ENCODE measurements at regions not wholly inside any gene's neighbourhood (a gene's known extent, or its start where the extent isn't known, plus 50 kb on each side); places are given as distances from the start of the nearest gene placed in this dataset.
A peak's percentile ranks its signal among the peaks of the same experiment; 100 is the strongest.

- Mint-ChIP-seq H3K27me3 (ENCODE audit: low read depth) (no peaks in the 10 kb centered on the region), H3K9me3 (no peaks in the 10 kb centered on the region), H3K4me1 (ENCODE audit: low read depth) (peaks cover 1% of the 10 kb centered on the region), H3K4me3 (ENCODE audit: low read depth) (no peak overlapping the region), H3K36me3 (ENCODE audit: low read depth) (no peaks in the 10 kb centered on the region), H3K27ac (no peak overlapping the region)
- intact Hi-C loops (cut with micrococcal nuclease) = no loop called here
- no peak for DNase-seq (ENCODE audit: low spot score)
These were observed 529.6 kb downstream of the SHQ1 start for GRCh38 chr3:72318504-72319193.

DNA sequence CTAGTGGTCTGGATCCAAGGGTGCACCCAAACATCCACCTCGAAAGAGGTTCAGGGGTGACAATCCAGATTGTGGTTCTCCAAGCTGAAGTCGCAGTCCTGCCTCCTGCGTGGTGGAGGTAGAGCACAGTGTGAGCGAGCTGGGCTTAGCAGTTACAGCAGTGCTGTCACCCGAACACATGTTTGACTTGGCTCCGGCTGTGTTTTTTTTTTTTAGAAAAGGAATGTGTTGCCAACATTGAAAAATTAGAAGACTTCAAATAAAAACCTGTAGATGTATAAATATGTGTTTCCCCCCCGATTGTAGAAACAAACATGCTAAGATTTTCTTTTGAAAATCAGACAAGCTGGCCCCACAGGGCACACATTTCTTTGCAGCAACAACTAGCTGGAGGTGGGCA is 530.8 kb downstream of the SHQ1 start:
- H3K27me3 Mint-ChIP-seq (ENCODE audit: low read depth) = no peaks in the 10 kb centered on the region
- H3K4me3 Mint-ChIP-seq (ENCODE audit: low read depth) = no peak overlapping the region
- intact Hi-C loops (cut with micrococcal nuclease) = no loop called here
- no peaks in the 10 kb centered on the region for H3K36me3 Mint-ChIP-seq (ENCODE audit: low read depth)
- DNase-seq (ENCODE audit: low spot score) = no peak
- no peak overlapping the region for H3K27ac Mint-ChIP-seq
- H3K9me3 Mint-ChIP-seq = no peaks in the 10 kb centered on the region
- H3K4me1 Mint-ChIP-seq (ENCODE audit: low read depth) = peaks cover 1% of the 10 kb centered on the region

DNA sequence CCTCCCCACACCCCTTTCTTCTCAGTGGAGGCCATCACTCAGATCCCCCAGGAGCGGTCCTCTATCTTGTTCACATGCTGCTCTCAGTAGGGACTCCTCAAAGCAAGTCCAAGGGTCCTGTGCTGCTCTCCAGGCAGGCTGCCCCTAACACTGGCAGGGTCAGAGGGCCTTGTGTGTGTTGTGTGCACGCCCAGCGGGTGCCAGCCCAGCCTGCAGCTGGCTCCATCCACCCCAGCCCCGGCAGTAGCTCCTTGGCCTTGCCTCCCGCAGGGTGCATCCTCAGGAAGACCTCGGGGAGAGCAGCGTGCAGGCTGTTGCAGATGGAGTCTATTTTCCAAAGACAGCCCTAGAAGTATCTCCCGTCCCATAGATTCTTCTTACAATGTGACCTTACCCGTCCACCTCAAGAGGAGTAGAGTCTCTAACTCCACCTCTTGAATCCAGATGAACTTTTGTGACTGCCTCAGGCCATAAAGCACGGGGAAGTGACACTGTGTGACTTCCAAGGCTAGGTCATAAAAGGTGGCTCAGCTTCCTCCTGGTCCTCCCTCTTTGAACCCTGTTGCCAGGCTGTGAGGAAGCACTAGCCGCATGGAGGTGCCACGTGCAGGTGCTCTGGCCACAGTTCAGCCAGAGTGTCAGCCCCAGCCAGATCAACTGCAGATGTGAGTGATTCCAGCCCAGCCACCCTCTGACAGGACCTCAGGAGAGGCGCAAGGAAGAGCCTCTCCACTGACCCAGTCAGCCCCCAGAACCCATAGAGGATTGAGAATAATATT is 531.6 kb downstream of the SHQ1 start:
- intact Hi-C loops (cut with micrococcal nuclease) = no loop called here
- H3K9me3 Mint-ChIP-seq = no peaks in the 10 kb centered on the region
- H3K4me1 Mint-ChIP-seq (ENCODE audit: low read depth) = peaks cover 4% of the 10 kb centered on the region
- no peak for DNase-seq (ENCODE audit: low spot score)
- no peaks in the 10 kb centered on the region for H3K27me3 Mint-ChIP-seq (ENCODE audit: low read depth)
- H3K27ac Mint-ChIP-seq = no peak overlapping the region
- H3K36me3 Mint-ChIP-seq (ENCODE audit: low read depth) = no peaks in the 10 kb centered on the region
- H3K4me3 Mint-ChIP-seq (ENCODE audit: low read depth) = no peak overlapping the region

DNA sequence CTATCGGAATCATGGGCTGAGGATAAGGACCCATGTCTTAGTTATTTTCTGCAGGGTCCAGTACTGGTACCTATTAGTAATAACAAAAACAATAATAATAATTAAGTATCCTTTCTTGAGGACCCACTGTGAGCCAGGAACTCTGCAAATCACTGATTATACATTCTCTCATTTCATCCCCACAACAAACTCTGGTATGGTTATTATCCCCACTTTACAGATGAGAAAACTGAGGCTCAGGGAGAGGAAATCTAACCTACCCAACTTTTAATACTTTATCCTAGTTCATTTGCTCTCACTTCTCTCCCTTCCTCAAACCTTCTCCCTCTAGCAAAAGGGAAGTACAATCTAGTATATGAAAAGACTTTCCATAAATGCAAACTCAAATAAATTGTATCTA is 528.4 kb upstream of the PROK2 start:
- Mint-ChIP-seq H3K4me3 (ENCODE audit: low read depth) (no peak overlapping the region), H3K27me3 (ENCODE audit: low read depth) (no peaks in the 10 kb centered on the region), H3K4me1 (ENCODE audit: low read depth) (peaks cover 17% of the 10 kb centered on the region), H3K27ac (no peak overlapping the region), H3K36me3 (ENCODE audit: low read depth) (no peaks in the 10 kb centered on the region), H3K9me3 (no peaks in the 10 kb centered on the region)
- intact Hi-C loops (cut with micrococcal nuclease) = no loop called here
- no peak for DNase-seq (ENCODE audit: low spot score)

- intact Hi-C loops (cut with micrococcal nuclease) = no loop called here
- Mint-ChIP-seq H3K27ac (no peak overlapping the region), H3K27me3 (ENCODE audit: low read depth) (no peaks in the 10 kb centered on the region), H3K4me1 (ENCODE audit: low read depth) (peaks cover 17% of the 10 kb centered on the region), H3K36me3 (ENCODE audit: low read depth) (no peaks in the 10 kb centered on the region), H3K9me3 (no peaks in the 10 kb centered on the region), H3K4me3 (ENCODE audit: low read depth) (no peak overlapping the region)
- no peak for DNase-seq (ENCODE audit: low spot score)
These were observed 527.4 kb upstream of the PROK2 start for GRCh38 chr3:72312339-72312738.

DNA sequence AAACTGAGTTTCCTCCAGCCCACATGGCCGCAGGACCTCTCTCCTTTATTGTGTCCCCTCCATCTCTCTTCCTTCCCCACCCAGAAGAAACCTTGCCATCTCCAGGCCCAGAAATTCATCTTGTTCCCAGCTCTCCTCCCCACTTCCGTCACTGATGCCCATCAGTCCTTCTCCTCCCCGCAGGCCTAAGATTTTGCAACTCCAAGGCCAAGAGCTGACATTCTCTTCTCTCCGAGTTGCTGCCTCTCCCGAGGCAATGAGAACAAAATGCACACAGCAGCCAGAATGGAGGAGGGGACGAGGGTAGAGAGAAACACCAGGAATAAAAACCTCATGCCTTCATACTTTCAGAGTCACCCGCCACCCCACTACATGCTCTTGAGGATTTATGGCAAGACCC is 526.5 kb upstream of the PROK2 start:
- Mint-ChIP-seq H3K4me1 (ENCODE audit: low read depth) (peaks cover 17% of the 10 kb centered on the region), H3K9me3 (no peaks in the 10 kb centered on the region), H3K4me3 (ENCODE audit: low read depth) (peak overlapping the region; percentile 3), H3K36me3 (ENCODE audit: low read depth) (no peaks in the 10 kb centered on the region), H3K27ac (peak overlapping the region; percentile 56), H3K27me3 (ENCODE audit: low read depth) (no peaks in the 10 kb centered on the region)
- intact Hi-C loops (cut with micrococcal nuclease) = no loop called here
- DNase-seq (ENCODE audit: low spot score) = no peak

DNA sequence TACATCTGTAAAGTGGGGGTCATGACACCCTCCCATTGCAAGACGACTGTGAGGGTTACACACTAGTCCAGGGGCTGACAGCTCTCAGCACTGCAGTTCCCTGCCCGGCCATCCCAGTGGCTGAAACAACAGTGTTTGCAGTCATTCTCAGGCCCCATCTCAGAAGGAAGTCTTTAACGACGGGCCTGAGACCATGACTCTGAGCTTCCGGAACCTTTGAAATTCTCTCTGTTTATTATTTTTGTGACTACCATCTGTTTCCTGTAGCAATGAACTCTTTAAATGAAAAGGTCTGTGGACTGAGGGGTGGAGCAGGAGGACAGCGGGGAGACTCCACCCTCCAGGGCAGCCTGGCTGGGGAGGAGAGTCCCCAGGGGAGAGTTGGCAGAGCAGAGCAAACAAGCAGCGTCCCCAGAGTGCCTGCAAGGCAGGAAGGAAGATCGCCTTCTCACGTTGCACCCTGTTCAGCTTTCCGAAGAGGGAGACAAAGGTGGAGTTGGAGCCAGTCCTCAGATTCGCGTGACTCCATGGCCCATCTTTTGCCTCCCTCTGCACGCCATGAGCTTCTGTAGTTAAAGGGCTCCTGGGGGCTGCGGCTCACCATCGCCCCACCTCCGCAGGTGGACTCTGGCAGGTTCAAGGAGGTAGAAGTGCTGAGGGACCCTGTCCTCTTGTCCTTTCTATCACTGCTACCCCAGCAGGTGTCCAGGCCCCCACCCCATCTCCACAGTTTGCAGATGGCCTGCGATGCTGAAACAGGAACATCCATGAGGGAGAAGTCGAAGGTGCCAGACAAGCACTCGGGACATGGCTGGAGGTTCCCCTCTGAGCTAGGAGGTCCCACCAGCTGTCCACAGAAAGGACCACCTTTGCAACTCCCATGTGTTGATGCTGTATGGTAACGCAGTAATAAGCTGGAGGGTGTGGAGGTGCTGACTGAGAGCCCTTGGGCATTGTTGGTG is 525.8 kb upstream of the PROK2 start:
- no peaks in the 10 kb centered on the region for H3K27me3 Mint-ChIP-seq (ENCODE audit: low read depth)
- H3K4me1 Mint-ChIP-seq (ENCODE audit: low read depth) = peaks cover 17% of the 10 kb centered on the region
- DNase-seq (ENCODE audit: low spot score) = no peak
- H3K27ac Mint-ChIP-seq = peak overlapping the region; percentile 78
- no peaks in the 10 kb centered on the region for H3K9me3 Mint-ChIP-seq
- H3K36me3 Mint-ChIP-seq (ENCODE audit: low read depth) = no peaks in the 10 kb centered on the region
- intact Hi-C loops (cut with micrococcal nuclease) = no loop called here
- peak overlapping the region; percentile 60 for H3K4me3 Mint-ChIP-seq (ENCODE audit: low read depth)

GRCh38 chr3:72309661-72310418 is 524.9 kb upstream of the PROK2 start:
- Mint-ChIP-seq H3K9me3 (no peaks in the 10 kb centered on the region), H3K4me3 (ENCODE audit: low read depth) (no peak overlapping the region), H3K27me3 (ENCODE audit: low read depth) (peaks cover 5% of the 10 kb centered on the region), H3K36me3 (ENCODE audit: low read depth) (no peaks in the 10 kb centered on the region), H3K4me1 (ENCODE audit: low read depth) (peaks cover 17% of the 10 kb centered on the region), H3K27ac (peak overlapping the region; percentile 78)
- DNase-seq (ENCODE audit: low spot score) = no peak
- intact Hi-C loops (cut with micrococcal nuclease) = no loop called here

DNA sequence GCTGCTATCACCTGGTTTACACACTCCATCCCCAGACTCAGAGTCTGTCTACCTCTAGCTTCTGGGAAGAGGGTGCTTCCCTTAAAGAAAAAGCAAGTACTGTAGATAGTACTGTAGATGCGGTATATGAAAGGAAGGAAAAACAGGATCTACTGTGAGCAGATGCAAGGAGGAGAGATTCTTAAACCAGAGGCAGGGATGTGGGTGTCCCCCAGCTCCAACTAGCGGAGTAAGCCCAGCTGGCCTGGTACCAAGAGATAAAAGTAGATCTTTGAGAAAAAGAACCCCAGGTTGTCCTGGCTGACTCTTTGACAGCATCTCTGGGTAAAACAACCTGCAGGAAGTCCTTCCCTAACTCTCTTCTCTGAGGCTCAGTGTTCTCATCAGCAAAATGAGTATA is 523.7 kb upstream of the PROK2 start:
- Mint-ChIP-seq H3K27me3 (ENCODE audit: low read depth) (peaks cover 6% of the 10 kb centered on the region), H3K4me1 (ENCODE audit: low read depth) (peaks cover 17% of the 10 kb centered on the region), H3K27ac (no peak overlapping the region), H3K36me3 (ENCODE audit: low read depth) (no peaks in the 10 kb centered on the region), H3K9me3 (no peaks in the 10 kb centered on the region), H3K4me3 (ENCODE audit: low read depth) (no peak overlapping the region)
- DNase-seq (ENCODE audit: low spot score) = no peak
- intact Hi-C loops (cut with micrococcal nuclease) = no loop called here

DNA sequence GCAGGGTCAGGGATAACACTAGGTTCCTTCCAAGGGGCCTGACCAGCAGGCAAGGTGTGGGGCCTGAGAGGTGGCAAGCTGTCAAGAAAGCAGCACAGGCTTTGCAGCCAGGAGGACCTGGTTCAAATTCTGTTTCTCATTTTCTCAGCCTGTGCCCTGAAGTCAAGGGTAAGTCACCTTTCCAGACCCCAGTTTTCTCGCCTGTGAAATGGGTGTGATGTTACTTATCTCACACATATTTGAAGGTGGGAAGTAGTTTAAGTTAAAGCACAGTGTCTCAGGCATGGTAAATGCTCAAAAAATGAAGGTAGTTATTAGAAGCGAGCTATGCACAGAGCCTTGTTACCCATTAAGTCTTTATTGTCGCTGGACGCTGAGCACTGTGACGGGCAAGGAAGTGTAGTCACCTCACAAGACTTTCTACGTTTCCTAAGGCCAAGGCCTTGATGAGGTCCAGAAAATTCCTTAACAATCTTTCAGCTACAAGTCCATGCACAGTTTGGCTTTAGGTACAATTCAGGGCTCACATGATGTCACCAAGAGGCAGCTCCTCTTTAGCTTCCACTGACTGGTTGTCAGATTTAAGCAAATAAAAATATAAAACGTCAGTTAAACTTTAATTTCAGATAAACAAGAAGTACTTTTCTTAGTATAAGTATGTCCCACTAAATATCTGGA is 522.6 kb upstream of the PROK2 start:
- H3K9me3 Mint-ChIP-seq = no peaks in the 10 kb centered on the region
- peaks cover 17% of the 10 kb centered on the region for H3K4me1 Mint-ChIP-seq (ENCODE audit: low read depth)
- no peak for DNase-seq (ENCODE audit: low spot score)
- peaks cover 6% of the 10 kb centered on the region for H3K27me3 Mint-ChIP-seq (ENCODE audit: low read depth)
- H3K4me3 Mint-ChIP-seq (ENCODE audit: low read depth) = no peak overlapping the region
- intact Hi-C loops (cut with micrococcal nuclease) = no loop called here
- no peaks in the 10 kb centered on the region for H3K36me3 Mint-ChIP-seq (ENCODE audit: low read depth)
- no peak overlapping the region for H3K27ac Mint-ChIP-seq

- Mint-ChIP-seq H3K4me1 (ENCODE audit: low read depth) (peaks cover 15% of the 10 kb centered on the region), H3K36me3 (ENCODE audit: low read depth) (no peaks in the 10 kb centered on the region), H3K27me3 (ENCODE audit: low read depth) (peaks cover 6% of the 10 kb centered on the region), H3K27ac (no peak overlapping the region), H3K4me3 (ENCODE audit: low read depth) (no peak overlapping the region), H3K9me3 (no peaks in the 10 kb centered on the region)
- DNase-seq (ENCODE audit: low spot score) = no peak
- intact Hi-C loops (cut with micrococcal nuclease) = no loop called here
These were observed 521.9 kb upstream of the PROK2 start for GRCh38 chr3:72306800-72307341.

GRCh38 chr3:72303926-72304325 is 519.0 kb upstream of the PROK2 start:
- no peaks in the 10 kb centered on the region for H3K36me3 Mint-ChIP-seq (ENCODE audit: low read depth)
- H3K4me1 Mint-ChIP-seq (ENCODE audit: low read depth) = peaks cover under 1% of the 10 kb centered on the region
- no peak overlapping the region for H3K27ac Mint-ChIP-seq
- intact Hi-C loops (cut with micrococcal nuclease) = no loop called here
- H3K9me3 Mint-ChIP-seq = no peaks in the 10 kb centered on the region
- peaks cover 11% of the 10 kb centered on the region for H3K27me3 Mint-ChIP-seq (ENCODE audit: low read depth)
- DNase-seq (ENCODE audit: low spot score) = no peak
- no peak overlapping the region for H3K4me3 Mint-ChIP-seq (ENCODE audit: low read depth)

Measured in activated T-helper 2 cell treated with anti-CD3 and anti-CD28 coated beads, Interferon-gamma antibody, Interleukin-2, Interleukin-4, amounts not matched to agents 10 μg/mL and 5 μg/mL and 100 μg/mL, durations not matched to agents 14 hours and 24 hours and 36 hours (primary cell).